ENCODE measurements at regions not wholly inside any gene's neighbourhood (a gene's known extent, or its start where the extent isn't known, plus 50 kb on each side); places are given as distances from the start of the nearest gene placed in this dataset.

- no peak for DNase-seq (ENCODE audit: extremely low spot score)
- H3K9me3 ChIP-seq = peaks cover 0 to 29% (median 4%) of the 10 kb centered on the region in 4 donors
- intact Hi-C loops (cut with DNase I) = no loop called here
- H3K27me3 ChIP-seq = no peaks in the 10 kb centered on the region
- peaks cover 4 to 14% (median 9%) of the 10 kb centered on the region in 4 donors for H3K4me1 ChIP-seq
- TF ChIP-seq EP300 (IDR thresholded peaks at IDR 0.05) = no peak
- no peak for TF ChIP-seq CTCF (IDR thresholded peaks at IDR 0.05)
- no peak for TF ChIP-seq POLR2A (IDR thresholded peaks at IDR 0.05; ENCODE audit: low read depth)
- TF ChIP-seq POLR2AphosphoS5 (IDR thresholded peaks at IDR 0.05) = no peak
- no peaks in the 10 kb centered on the region for H3K36me3 ChIP-seq
- WGBS = 69% methylated on average over 4 of the region's 4 CpGs
- H3K4me3 ChIP-seq = no peak overlapping the region
- no peak overlapping the region for H3K27ac ChIP-seq (replicated peaks in 1 of 4)
Observed at GRCh38 chrX:77085372-77085771, 361.8 kb upstream of the FGF16 start.

GRCh38 chrX:77087529-77088169 lies 359.5 kb upstream of the FGF16 start:
- Histone ChIP-seq H3K9me3 (peaks cover 0 to 7% (median 0%) of the 10 kb centered on the region in 4 donors), H3K4me1 (peaks cover 4 to 14% (median 9%) of the 10 kb centered on the region in 4 donors), H3K27ac (replicated peaks in 1 of 4) (peak overlapping the region; percentile 30 to 53 (median 34)), H3K4me3 (no peak overlapping the region), H3K27me3 (no peaks in the 10 kb centered on the region), H3K36me3 (no peaks in the 10 kb centered on the region)
- DNase-seq (ENCODE audit: extremely low spot score) = no peak
- TF ChIP-seq CTCF (IDR thresholded peaks at IDR 0.05) (no peak), EP300 (IDR thresholded peaks at IDR 0.05) (no peak), POLR2AphosphoS5 (IDR thresholded peaks at IDR 0.05) (no peak), POLR2A (IDR thresholded peaks at IDR 0.05; ENCODE audit: low read depth) (no peak)
- WGBS = 52% methylated on average over 7 of the region's 7 CpGs
- intact Hi-C loops (cut with DNase I) = no loop called here

GRCh38 chrX:77088233-77088632 lies 359.0 kb upstream of the FGF16 start:
- H3K4me1 ChIP-seq = peaks cover 4 to 14% (median 9%) of the 10 kb centered on the region in 4 donors
- intact Hi-C loops (cut with DNase I) = no loop called here
- no peak overlapping the region for H3K4me3 ChIP-seq
- H3K9me3 ChIP-seq = peaks cover 0 to 1% (median 0%) of the 10 kb centered on the region in 4 donors
- H3K27me3 ChIP-seq = no peaks in the 10 kb centered on the region
- 18% methylated on average over 1 of the region's 1 CpG for WGBS
- TF ChIP-seq EP300 (IDR thresholded peaks at IDR 0.05) (no peak), CTCF (IDR thresholded peaks at IDR 0.05) (no peak), POLR2AphosphoS5 (IDR thresholded peaks at IDR 0.05) (no peak), POLR2A (IDR thresholded peaks at IDR 0.05; ENCODE audit: low read depth) (no peak)
- no peak for DNase-seq (ENCODE audit: extremely low spot score)
- H3K36me3 ChIP-seq = no peaks in the 10 kb centered on the region
- H3K27ac ChIP-seq (replicated peaks in 1 of 4) = no peak overlapping the region

GRCh38 chrX:77114501-77114900 lies 332.7 kb upstream of the FGF16 start:
- intact Hi-C loops (cut with DNase I) = no loop called here
- Histone ChIP-seq H3K27ac (replicated peaks in 1 of 4) (no peak overlapping the region), H3K4me1 (no peaks in the 10 kb centered on the region), H3K27me3 (no peaks in the 10 kb centered on the region), H3K36me3 (no peaks in the 10 kb centered on the region), H3K9me3 (no peaks in the 10 kb centered on the region), H3K4me3 (no peak overlapping the region)
- TF ChIP-seq CTCF (IDR thresholded peaks at IDR 0.05) = no peak
- no peak for DNase-seq (ENCODE audit: extremely low spot score)
- 73% methylated on average over 1 of the region's 1 CpG for WGBS

GRCh38 chrX:77118686-77119085 lies 328.5 kb upstream of the FGF16 start:
- WGBS = 38% methylated on average over 2 of the region's 2 CpGs
- Histone ChIP-seq H3K27ac (replicated peaks in 1 of 4) (no peak overlapping the region), H3K4me1 (peaks cover 0 to 7% (median 3%) of the 10 kb centered on the region in 4 donors), H3K9me3 (peaks cover 0 to 6% (median 0%) of the 10 kb centered on the region in 4 donors), H3K4me3 (no peak overlapping the region), H3K36me3 (no peaks in the 10 kb centered on the region), H3K27me3 (no peaks in the 10 kb centered on the region)
- no peak for DNase-seq (ENCODE audit: extremely low spot score)
- intact Hi-C loops (cut with DNase I) = no loop called here
- no peak for TF ChIP-seq EP300 (IDR thresholded peaks at IDR 0.05)
- no peak for TF ChIP-seq POLR2AphosphoS5 (IDR thresholded peaks at IDR 0.05)
- TF ChIP-seq POLR2A (IDR thresholded peaks at IDR 0.05; ENCODE audit: low read depth) = no peak
- no peak for TF ChIP-seq CTCF (IDR thresholded peaks at IDR 0.05)
